ENCODE measurements at regions not wholly inside any gene's neighbourhood (a gene's known extent, or its start where the extent isn't known, plus 50 kb on each side); places are given as distances from the start of the nearest gene placed in this dataset.

DNA sequence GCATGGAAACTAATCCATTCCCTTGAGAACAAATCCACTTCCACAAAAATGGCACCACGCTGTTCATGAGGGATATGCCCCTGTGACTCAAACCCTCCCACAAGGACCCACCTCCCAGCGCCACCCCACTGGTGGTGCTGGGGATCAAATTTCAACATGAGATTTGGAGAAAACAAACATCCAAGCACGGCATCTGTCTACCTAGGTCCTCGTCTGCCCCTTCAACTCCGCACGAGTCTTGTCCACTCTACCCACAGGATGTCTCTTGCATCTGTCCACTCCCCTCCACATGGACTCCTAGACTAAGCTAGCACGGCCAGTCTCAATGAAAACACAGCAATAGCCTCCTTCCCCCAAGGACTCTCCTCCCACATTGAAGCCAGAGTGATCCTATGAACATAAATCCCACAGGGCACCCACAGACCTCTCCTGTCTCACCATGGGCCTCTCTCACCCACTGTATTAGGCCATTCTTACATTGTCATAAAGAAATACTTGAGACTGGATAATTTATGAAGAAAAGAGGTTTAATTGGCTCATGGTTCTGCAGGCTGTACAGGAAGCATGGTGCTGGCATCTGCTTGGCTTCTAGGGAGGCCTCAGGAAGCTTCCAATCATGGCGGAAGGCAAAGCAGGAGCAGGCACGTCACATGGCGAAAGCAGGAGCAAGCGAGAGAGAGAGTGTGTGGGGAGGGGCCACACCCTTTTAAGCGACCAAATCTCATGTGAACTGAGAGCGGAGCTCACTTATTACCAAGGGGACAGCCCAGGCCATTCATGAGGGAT, 101.4 kb downstream of the TOMM20 start:
- H3K4me3 ChIP-seq (ENCODE audit: low read depth, low read length): no peak overlapping the region
- no peak for DNase-seq (ENCODE audit: low read depth)
- TF ChIP-seq, protein P1, sequence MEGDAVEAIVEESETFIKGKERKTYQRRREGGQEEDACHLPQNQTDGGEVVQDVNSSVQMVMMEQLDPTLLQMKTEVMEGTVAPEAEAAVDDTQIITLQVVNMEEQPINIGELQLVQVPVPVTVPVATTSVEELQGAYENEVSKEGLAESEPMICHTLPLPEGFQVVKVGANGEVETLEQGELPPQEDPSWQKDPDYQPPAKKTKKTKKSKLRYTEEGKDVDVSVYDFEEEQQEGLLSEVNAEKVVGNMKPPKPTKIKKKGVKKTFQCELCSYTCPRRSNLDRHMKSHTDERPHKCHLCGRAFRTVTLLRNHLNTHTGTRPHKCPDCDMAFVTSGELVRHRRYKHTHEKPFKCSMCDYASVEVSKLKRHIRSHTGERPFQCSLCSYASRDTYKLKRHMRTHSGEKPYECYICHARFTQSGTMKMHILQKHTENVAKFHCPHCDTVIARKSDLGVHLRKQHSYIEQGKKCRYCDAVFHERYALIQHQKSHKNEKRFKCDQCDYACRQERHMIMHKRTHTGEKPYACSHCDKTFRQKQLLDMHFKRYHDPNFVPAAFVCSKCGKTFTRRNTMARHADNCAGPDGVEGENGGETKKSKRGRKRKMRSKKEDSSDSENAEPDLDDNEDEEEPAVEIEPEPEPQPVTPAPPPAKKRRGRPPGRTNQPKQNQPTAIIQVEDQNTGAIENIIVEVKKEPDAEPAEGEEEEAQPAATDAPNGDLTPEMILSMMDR (IDR thresholded peaks at IDR 0.05; ENCODE audit: low read depth, low read length, missing control alignments): no peak

DNA sequence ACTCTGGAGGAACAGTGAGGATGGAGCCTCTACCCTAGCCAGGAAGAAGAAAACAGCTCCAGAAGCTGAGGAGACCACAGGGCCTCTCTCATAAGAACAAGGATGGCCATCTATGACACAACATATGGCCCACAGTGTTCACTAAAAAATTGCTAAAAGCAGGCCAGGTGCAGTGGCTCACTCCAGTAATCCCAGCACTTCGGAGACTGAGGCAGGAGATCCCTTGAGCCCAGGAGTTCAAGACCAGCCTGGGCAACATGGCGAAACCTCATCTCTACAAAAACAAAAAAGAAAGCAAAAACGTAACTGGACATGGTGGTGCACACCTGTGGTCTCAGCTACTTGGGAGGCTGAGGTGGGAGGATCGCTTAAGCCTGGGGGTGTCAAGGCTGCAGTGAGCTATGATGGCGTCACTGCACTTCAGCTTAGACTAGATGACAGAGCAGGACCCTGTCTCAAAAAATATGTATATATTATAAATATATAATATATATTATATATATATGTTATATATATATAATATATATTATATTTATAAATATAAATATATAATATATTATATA, 103.1 kb downstream of the TOMM20 start:
- TF ChIP-seq, protein P1 (IDR thresholded peaks at IDR 0.05; ENCODE audit: low read depth, low read length, missing control alignments): no peak
- DNase-seq (ENCODE audit: low read depth): no peak
- H3K4me3 ChIP-seq (ENCODE audit: low read depth, low read length): no peak overlapping the region

DNA sequence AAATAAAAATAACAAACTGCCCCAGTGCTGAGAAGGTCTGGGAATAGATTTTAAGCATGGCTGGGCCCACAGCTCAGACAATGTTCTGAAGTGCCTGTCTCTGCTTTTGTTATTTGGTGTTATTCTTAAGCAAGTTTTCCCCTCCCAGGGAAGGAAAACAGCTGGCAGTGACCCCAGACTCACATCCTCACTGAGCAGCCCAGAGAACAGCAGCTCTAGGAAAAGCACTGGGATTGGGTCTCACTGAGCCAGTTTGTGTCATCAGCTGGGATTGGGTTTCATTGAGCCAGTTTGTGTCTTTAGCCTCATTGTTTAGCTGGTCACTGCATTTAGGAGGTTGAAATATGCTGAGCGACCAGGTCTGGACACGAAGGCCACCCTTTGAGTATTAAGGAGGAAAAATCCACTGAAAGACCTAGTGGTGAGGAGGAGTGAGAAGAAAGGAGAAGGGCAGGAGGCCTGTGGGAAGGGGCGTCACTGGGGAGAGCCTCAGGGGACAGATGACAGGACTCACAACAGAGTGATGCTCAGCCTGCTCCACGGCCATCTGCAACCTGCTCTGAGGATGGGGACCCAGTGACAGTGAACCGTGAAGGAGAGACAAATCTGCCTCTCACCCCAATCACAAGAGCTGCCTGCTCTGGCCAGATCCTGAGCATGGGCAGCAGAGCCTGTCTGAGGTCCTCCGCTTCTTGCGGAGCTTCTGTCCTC, 103.8 kb downstream of the TOMM20 start:
- DNase-seq (ENCODE audit: low read depth): no peak
- TF ChIP-seq, protein P1 (IDR thresholded peaks at IDR 0.05; ENCODE audit: low read depth, low read length, missing control alignments): no peak
- no peak overlapping the region for H3K4me3 ChIP-seq (ENCODE audit: low read depth, low read length)

DNA sequence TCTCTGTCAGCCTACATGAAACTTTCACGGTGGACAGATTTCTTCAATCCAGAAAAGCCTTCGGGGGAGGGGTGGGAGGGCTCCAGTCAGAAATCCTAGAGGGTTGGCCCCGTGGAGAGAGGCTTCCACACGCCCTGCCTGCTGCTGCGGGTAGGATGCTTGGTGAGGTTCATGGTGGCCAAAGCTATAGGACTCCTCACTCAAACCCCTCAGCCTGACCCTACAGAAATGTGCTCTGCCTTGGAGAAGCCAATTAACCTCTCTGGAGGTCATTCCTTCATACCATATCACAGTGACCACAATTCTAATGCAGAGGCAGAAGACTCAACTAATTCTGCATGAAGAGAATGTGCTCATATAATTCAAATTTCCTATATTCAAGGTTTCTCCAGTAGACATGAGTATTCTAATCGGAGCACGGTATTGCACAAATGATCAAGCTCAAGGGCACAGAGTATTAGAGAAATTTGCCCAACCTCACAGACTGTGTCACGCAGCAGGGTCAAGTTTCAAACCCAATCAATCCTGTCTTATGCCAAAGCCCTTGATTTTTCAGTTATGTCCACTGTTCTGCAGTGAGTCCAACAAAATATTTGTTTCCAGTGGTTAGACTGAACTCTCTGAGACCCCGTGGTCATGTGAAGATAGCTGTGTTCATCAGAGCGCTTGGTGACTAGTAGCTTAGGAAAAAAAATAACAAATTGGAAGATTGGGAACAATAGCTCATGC, 104.8 kb downstream of the TOMM20 start:
- DNase-seq (ENCODE audit: low read depth): no peak
- no peak overlapping the region for H3K4me3 ChIP-seq (ENCODE audit: low read depth, low read length)
- TF ChIP-seq, protein P1 (IDR thresholded peaks at IDR 0.05; ENCODE audit: low read depth, low read length, missing control alignments): no peak

DNA sequence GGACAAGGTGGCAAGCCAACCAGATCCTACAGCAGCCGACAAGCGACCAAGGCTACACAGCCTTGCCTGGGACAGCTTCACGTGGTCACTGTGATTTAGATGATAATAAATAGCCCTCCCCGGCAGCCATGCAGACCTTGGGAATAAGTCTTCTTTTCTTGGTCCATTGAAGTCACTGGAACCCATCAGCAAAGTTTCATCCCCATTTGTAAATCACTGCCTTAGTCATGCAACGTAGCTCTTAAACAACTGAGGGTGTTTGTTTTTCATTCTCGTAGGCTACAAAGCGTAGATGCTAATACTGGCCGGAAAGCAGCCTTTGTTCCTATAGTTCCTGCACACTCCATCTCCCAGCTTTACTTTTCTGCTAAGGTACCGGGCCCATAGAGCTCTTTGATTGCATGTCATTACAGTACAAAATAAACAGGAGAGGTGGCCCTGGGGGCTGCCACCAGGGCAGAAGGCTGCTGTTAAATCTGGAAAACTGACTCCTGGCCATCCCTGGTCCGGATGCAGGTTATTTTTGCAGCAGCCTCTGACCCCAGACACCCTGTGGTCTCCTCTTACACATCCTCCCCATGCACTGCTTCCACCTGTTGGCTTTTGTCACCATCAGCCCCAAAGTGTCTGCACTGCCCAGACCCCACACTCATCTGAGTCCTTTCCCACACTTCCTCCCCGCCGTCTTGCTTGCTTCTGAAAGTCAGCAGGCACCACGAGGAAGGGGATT, 105.5 kb downstream of the TOMM20 start:
- H3K4me3 ChIP-seq (ENCODE audit: low read depth, low read length): no peak overlapping the region
- TF ChIP-seq, protein P1 (IDR thresholded peaks at IDR 0.05; ENCODE audit: low read depth, low read length, missing control alignments): no peak
- DNase-seq (ENCODE audit: low read depth): peak; percentile 64

DNA sequence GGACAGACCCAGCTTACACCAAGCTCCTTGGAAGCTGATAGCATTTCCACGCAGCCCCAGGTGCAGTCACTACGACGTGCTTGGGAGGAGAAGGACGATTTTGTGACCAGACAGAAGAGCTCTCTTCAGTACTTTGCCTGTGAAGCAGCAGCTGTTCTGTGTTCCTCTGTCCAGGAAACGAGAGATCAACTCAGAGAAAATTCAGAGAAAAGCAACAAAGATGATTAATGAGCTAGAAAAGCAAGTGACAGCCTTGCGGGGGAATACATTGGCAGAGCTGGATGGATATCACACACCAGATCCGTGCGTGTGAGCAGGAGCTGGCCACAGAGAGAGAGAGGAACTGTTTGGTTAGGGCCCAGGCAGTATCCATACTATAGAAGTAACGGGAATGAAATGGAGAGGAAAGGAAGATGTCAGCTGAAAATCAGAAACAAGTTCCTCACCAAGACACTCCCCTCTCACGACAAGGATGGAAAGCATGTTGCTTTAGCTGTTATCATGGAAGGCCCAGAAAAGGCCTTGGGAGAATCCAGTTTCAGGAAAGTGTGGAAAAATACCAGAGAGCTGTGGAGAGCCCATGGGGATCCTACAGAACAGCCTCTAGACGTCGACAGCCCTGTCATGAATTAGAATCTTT, 106.2 kb downstream of the TOMM20 start:
- DNase-seq (ENCODE audit: low read depth): no peak
- TF ChIP-seq, protein P1 (IDR thresholded peaks at IDR 0.05; ENCODE audit: low read depth, low read length, missing control alignments): no peak

More for the DNA sequence above, 106.2 kb downstream of the TOMM20 start:
- no peak overlapping the region for H3K4me3 ChIP-seq (ENCODE audit: low read depth, low read length)

Data from GM12864 (cell line).